ENCODE measurements at regions not wholly inside any gene's neighbourhood (a gene's known extent, or its start where the extent isn't known, plus 50 kb on each side); places are given as distances from the start of the nearest gene placed in this dataset.
A peak's percentile ranks its signal among the peaks of the same experiment; 100 is the strongest.

DNA sequence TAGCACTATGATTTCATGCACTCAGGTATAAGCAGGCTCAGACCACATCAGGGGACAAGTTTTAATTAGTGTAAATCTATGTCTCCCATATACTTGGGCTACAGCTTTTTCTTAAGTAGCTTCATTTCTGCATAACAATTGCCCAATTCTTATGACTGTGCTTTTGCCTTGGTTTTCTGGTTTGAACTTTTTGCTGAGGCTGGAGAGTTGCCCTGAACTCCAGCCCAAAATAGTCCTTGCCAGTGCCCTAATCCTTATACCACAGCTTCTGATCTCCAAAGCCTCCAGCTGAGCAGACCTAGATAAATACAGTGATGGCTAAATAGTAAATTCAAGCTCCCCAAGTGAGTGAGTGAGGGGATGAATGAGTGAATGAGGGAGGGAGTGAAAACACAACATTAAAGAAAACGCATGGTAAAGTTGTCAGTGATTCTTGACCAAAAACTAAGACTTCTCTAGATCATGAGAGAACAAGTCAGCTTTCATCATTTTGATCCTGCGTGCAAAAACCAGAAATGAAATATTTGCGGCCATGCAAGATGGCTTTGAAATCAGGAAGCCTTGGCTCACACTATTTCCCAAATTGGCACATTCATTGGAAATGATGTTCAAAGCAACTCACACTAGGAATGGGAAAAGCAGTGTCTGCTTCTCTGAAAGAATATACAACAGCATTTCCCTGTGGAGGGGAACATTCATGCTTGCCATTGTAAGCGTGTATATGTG lies 437.1 kb upstream of the CTSO start:
- no peaks in the 10 kb centered on the region for H3K27me3 ChIP-seq
- no peaks in the 10 kb centered on the region for H3K79me2 ChIP-seq (ENCODE audit: low read depth)
- Mint-ChIP-seq H3K4me3 (no peak overlapping the region), H3K4me1 (peaks cover 6% of the 10 kb centered on the region), H3K36me3 (no peaks in the 10 kb centered on the region), H3K27me3 (ENCODE audit: insufficient read depth, low read depth) (no peaks in the 10 kb centered on the region), H3K9me3 (peaks cover 6% of the 10 kb centered on the region), H3K27ac (no peak overlapping the region)
- no peak overlapping the region for H2AFZ ChIP-seq (replicated peaks)
- H3K4me2 ChIP-seq = no peak overlapping the region
- no peaks in the 10 kb centered on the region for H4K20me1 ChIP-seq (ENCODE audit: low read depth)
- no peaks in the 10 kb centered on the region for H3K36me3 ChIP-seq
- no peak overlapping the region for H3K27ac ChIP-seq
- no peaks in the 10 kb centered on the region for H3F3A ChIP-seq (ENCODE audit: low read depth)
- H3K9me3 ChIP-seq (ENCODE audit: low read depth) = no peaks in the 10 kb centered on the region
- DNase-seq (ENCODE audit: low spot score) = no peak
- TF ChIP-seq EZH2phosphoT487 (IDR thresholded peaks at IDR 0.05) (no peak), EZH2 (IDR thresholded peaks at IDR 0.05) (no peak)
- TF ChIP-seq, protein P1, sequence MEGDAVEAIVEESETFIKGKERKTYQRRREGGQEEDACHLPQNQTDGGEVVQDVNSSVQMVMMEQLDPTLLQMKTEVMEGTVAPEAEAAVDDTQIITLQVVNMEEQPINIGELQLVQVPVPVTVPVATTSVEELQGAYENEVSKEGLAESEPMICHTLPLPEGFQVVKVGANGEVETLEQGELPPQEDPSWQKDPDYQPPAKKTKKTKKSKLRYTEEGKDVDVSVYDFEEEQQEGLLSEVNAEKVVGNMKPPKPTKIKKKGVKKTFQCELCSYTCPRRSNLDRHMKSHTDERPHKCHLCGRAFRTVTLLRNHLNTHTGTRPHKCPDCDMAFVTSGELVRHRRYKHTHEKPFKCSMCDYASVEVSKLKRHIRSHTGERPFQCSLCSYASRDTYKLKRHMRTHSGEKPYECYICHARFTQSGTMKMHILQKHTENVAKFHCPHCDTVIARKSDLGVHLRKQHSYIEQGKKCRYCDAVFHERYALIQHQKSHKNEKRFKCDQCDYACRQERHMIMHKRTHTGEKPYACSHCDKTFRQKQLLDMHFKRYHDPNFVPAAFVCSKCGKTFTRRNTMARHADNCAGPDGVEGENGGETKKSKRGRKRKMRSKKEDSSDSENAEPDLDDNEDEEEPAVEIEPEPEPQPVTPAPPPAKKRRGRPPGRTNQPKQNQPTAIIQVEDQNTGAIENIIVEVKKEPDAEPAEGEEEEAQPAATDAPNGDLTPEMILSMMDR (IDR thresholded peaks at IDR 0.05) = no peak
- H3K9ac ChIP-seq = no peak overlapping the region
- H3K4me3 ChIP-seq = no peak overlapping the region
- H3K4me1 ChIP-seq = peaks cover 9% of the 10 kb centered on the region

DNA sequence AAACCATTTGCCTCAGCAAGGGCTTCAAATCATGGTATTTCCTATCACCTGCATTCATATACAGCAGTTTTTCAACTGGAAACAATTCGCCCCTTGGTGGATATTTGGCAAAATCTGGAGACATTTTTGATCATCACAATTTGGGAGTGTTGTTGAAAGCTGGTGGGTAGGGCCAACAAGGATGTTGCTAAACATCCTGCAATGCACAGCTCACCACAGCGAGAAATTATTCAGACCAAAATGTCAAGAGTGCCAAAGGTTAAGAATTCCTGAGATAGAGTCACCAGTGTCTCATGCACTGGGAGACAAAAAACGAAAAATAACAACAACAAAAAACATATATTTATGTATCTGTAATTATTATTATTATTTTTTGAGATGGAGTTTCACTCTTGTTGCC lies 435.2 kb upstream of the CTSO start:
- H3K27me3 Mint-ChIP-seq (ENCODE audit: insufficient read depth, low read depth) = no peaks in the 10 kb centered on the region
- Histone ChIP-seq H4K20me1 (ENCODE audit: low read depth) (no peaks in the 10 kb centered on the region), H3F3A (ENCODE audit: low read depth) (no peaks in the 10 kb centered on the region)

DNA sequence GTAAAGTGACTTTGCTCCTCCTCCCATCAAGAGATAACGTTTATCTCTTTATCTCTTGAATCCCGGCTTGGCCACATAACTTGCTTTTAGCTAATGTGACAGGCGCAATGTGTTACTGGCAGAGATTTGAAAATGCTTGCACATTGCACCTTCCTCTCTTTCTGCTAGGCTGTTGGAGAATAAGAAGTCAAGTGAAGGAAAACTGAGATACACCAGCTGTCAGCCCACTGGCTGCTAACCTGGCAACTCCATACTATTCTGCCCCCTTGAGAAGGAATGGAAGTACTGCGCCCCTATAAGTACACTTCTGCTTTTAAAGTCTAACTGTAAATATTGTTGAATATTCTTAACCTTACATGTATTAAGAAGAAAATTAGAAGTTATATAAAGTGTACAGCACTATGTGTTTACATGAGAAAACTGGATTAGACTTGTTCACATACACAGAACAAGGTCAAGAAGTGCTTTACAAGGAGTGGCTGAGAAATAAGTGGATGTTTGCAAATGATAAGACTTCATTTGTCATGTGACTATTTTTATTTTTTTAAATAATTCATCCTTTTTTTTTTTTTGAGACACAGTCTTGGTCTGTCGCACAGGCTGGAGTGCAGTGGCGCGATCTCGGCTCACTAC lies 424.5 kb upstream of the CTSO start:
- H3K36me3 ChIP-seq = no peaks in the 10 kb centered on the region
- TF ChIP-seq, protein P1 (IDR thresholded peaks at IDR 0.05) = peak; percentile 76
- no peak for TF ChIP-seq EZH2phosphoT487 (IDR thresholded peaks at IDR 0.05)
- peak; percentile 50 for DNase-seq (ENCODE audit: low spot score)
- no peaks in the 10 kb centered on the region for H4K20me1 ChIP-seq (ENCODE audit: low read depth)
- no peak overlapping the region for H3K9ac ChIP-seq
- no peak overlapping the region for H3K4me2 ChIP-seq
- no peak overlapping the region for H2AFZ ChIP-seq (replicated peaks)
- H3K4me1 ChIP-seq = peaks cover 12% of the 10 kb centered on the region
- no peak overlapping the region for H3K27ac Mint-ChIP-seq
- H3K27me3 ChIP-seq = no peaks in the 10 kb centered on the region
- H3K4me3 ChIP-seq = no peak overlapping the region
- no peak overlapping the region for H3K27ac ChIP-seq
- peaks cover 9% of the 10 kb centered on the region for H3K36me3 Mint-ChIP-seq
- no peak overlapping the region for H3K4me3 Mint-ChIP-seq
- H3K79me2 ChIP-seq (ENCODE audit: low read depth) = no peaks in the 10 kb centered on the region
- H3K9me3 ChIP-seq (ENCODE audit: low read depth) = no peaks in the 10 kb centered on the region
- no peaks in the 10 kb centered on the region for H3F3A ChIP-seq (ENCODE audit: low read depth)
- H3K4me1 Mint-ChIP-seq = peaks cover 15% of the 10 kb centered on the region
- H3K27me3 Mint-ChIP-seq (ENCODE audit: insufficient read depth, low read depth) = no peaks in the 10 kb centered on the region
- H3K9me3 Mint-ChIP-seq = peaks cover 24% of the 10 kb centered on the region

More for the DNA sequence above, 435.2 kb upstream of the CTSO start:
- no peak overlapping the region for H3K4me2 ChIP-seq
- no peaks in the 10 kb centered on the region for H3K36me3 ChIP-seq
- TF ChIP-seq EZH2 (IDR thresholded peaks at IDR 0.05) (no peak), EZH2phosphoT487 (IDR thresholded peaks at IDR 0.05) (no peak)
- TF ChIP-seq, protein P1 (IDR thresholded peaks at IDR 0.05) = no peak
- Mint-ChIP-seq H3K27ac (no peak overlapping the region), H3K4me1 (peaks cover 6% of the 10 kb centered on the region), H3K9me3 (peaks cover 3% of the 10 kb centered on the region), H3K4me3 (no peak overlapping the region), H3K36me3 (no peaks in the 10 kb centered on the region)
- H3K79me2 ChIP-seq (ENCODE audit: low read depth) = no peaks in the 10 kb centered on the region
- no peak for DNase-seq (ENCODE audit: low spot score)
- H3K4me1 ChIP-seq = peaks cover 9% of the 10 kb centered on the region
- H3K27ac ChIP-seq = no peak overlapping the region
- no peak overlapping the region for H3K4me3 ChIP-seq
- H2AFZ ChIP-seq (replicated peaks) = peak overlapping the region; percentile 22
- H3K9me3 ChIP-seq (ENCODE audit: low read depth) = no peaks in the 10 kb centered on the region
- no peak overlapping the region for H3K9ac ChIP-seq
- H3K27me3 ChIP-seq = no peaks in the 10 kb centered on the region

Measured in neural progenitor cell (in vitro differentiated cells).